ENCODE measurements at regions not wholly inside any gene's neighbourhood (a gene's known extent, or its start where the extent isn't known, plus 50 kb on each side); places are given as distances from the start of the nearest gene placed in this dataset.
"Not testable (repeated sequence)": the region's sequence is repeated elsewhere in the genome, so short reads cannot be mapped to it uniquely, and the experiment has no call there.

GRCh38 chr3:20837676-20838302 lies 651.8 kb upstream of the SGO1 start:
- Mint-ChIP-seq H3K36me3 (no peaks in the 10 kb centered on the region), H3K4me1 (no peaks in the 10 kb centered on the region), H3K9me3 (no peaks in the 10 kb centered on the region), H3K27me3 (no peaks in the 10 kb centered on the region), H3K4me3 (no peak overlapping the region), H3K27ac (no peak overlapping the region)
- ATAC-seq, result no peak

DNA sequence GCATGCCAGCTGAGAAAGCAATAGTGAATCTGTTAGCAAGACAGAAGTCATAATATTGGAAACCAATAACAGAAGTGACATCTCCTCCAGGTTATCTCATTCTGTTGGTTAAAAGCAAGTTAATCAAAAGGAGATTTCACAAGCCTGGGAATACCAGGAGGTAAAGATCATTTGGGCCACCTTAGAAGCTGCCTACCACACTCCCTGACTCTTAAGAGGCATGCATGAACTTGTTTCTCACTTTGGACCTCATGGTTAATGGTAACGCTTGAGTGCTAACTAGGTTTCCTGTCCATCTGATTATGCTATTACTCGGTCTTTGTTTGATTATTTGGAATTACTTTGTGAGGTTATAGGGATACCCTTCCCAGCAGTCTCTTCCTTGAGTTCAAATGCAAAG lies 650.8 kb upstream of the SGO1 start:
- H3K27ac Mint-ChIP-seq, result no peak overlapping the region
- H3K9me3 Mint-ChIP-seq, result no peaks in the 10 kb centered on the region
- H3K36me3 Mint-ChIP-seq, result no peaks in the 10 kb centered on the region
- H3K27me3 Mint-ChIP-seq, result no peaks in the 10 kb centered on the region
- H3K4me1 Mint-ChIP-seq, result no peaks in the 10 kb centered on the region
- ATAC-seq, result no peak
- no peak overlapping the region for H3K4me3 Mint-ChIP-seq

- Mint-ChIP-seq H3K27ac (no peak overlapping the region), H3K36me3 (no peaks in the 10 kb centered on the region)
- ATAC-seq, result no peak
Observed at GRCh38 chr3:20832963-20833362, 647.0 kb upstream of the SGO1 start.

DNA sequence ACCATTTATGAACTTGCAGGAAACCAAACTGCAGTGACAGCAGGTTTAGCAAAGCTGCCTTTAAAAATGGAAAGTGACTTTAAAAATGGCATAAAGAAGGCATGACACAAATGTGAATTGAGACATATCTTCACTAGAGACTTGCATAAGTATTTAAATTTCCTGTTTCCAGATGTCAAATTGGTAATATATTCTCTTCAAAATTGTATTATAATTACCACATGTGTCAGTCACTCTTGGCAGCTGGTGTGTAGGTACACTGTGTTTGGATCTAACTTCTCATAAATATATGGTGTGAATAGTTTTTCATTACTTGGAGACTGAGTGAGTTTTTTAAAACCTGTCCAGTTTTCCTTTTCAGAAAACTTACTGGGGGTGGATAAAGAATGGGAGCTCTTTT lies 636.2 kb upstream of the SGO1 start:
- no peak overlapping the region for H3K27ac Mint-ChIP-seq
- H3K36me3 Mint-ChIP-seq, result peaks cover 17% of the 10 kb centered on the region
- ATAC-seq, result no peak
- H3K9me3 Mint-ChIP-seq, result peaks cover 13% of the 10 kb centered on the region
- no peak overlapping the region for H3K4me3 Mint-ChIP-seq
- no peaks in the 10 kb centered on the region for H3K27me3 Mint-ChIP-seq
- no peaks in the 10 kb centered on the region for H3K4me1 Mint-ChIP-seq

More at GRCh38 chr3:20832963-20833362, 647.0 kb upstream of the SGO1 start:
- Mint-ChIP-seq H3K4me3 (no peak overlapping the region), H3K27me3 (no peaks in the 10 kb centered on the region), H3K4me1 (no peaks in the 10 kb centered on the region), H3K9me3 (peaks cover 4% of the 10 kb centered on the region)

GRCh38 chr3:20820872-20821271 lies 634.9 kb upstream of the SGO1 start:
- H3K27me3 Mint-ChIP-seq, H3K4me1 Mint-ChIP-seq, H3K4me3 Mint-ChIP-seq, ATAC-seq, H3K27ac Mint-ChIP-seq: not testable (repeated sequence)
- H3K9me3 Mint-ChIP-seq, result peaks cover 13% of the 10 kb centered on the region
- peaks cover 17% of the 10 kb centered on the region for H3K36me3 Mint-ChIP-seq

DNA sequence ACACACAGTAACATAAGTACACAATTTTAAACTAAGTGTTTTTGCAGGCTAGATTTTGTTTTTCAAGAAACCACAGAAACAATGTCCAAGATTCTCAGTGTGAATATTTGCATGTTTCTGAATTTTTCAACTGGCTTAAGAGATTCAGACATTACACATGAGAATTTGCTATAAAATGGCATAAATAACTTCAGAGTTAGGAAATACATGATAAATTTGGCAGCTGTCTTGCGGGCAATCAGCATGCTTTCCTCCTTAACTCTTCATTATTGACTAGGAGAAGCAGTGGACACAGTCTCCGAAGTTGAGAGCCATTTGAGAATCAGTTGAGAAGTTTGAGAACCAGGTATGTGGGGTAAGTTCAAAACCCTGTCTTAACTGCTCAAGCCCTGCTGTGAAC lies 625.6 kb upstream of the SGO1 start:
- Mint-ChIP-seq H3K9me3 (peaks cover 5% of the 10 kb centered on the region), H3K36me3 (no peaks in the 10 kb centered on the region), H3K27me3 (no peaks in the 10 kb centered on the region), H3K4me3 (no peak overlapping the region), H3K4me1 (no peaks in the 10 kb centered on the region), H3K27ac (no peak overlapping the region)
- ATAC-seq, result no peak

- H3K4me1 Mint-ChIP-seq, result no peaks in the 10 kb centered on the region
- no peaks in the 10 kb centered on the region for H3K36me3 Mint-ChIP-seq
- no peaks in the 10 kb centered on the region for H3K27me3 Mint-ChIP-seq
- no peak for ATAC-seq
- no peak overlapping the region for H3K4me3 Mint-ChIP-seq
- H3K27ac Mint-ChIP-seq, result no peak overlapping the region
- peaks cover 5% of the 10 kb centered on the region for H3K9me3 Mint-ChIP-seq
Observed at GRCh38 chr3:20811006-20811405, 625.0 kb upstream of the SGO1 start.

GRCh38 chr3:20810555-20810954 lies 624.5 kb upstream of the SGO1 start:
- peaks cover 5% of the 10 kb centered on the region for H3K9me3 Mint-ChIP-seq
- ATAC-seq, result no peak
- no peak overlapping the region for H3K27ac Mint-ChIP-seq
- H3K4me3 Mint-ChIP-seq, result no peak overlapping the region
- H3K36me3 Mint-ChIP-seq, result no peaks in the 10 kb centered on the region
- no peaks in the 10 kb centered on the region for H3K27me3 Mint-ChIP-seq
- H3K4me1 Mint-ChIP-seq, result no peaks in the 10 kb centered on the region

- Mint-ChIP-seq H3K4me1 (no peaks in the 10 kb centered on the region), H3K27ac (no peak overlapping the region), H3K27me3 (no peaks in the 10 kb centered on the region), H3K36me3 (no peaks in the 10 kb centered on the region), H3K4me3 (no peak overlapping the region), H3K9me3 (peaks cover 5% of the 10 kb centered on the region)
- ATAC-seq, result no peak
Observed at GRCh38 chr3:20809356-20809755, 623.4 kb upstream of the SGO1 start.

DNA sequence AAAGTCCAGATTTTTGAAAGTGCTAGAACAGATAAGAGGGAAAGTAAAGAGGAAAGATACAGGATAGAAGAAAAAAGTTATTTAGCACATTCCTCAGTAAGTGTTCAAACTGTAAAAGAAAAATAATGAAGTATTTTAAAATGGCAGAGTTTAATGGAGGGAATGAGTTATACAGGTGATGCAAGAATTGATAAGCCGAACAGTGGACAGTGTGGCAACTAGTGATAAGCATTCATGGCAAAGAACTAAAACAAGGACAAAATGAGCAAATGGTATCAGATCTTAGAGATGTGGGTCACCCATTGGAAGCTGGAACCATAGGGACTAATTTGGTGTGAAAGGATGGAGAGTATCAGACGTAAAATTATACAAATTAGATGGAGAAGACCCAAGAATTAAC lies 622.9 kb upstream of the SGO1 start:
- Mint-ChIP-seq H3K4me1 (no peaks in the 10 kb centered on the region), H3K9me3 (peaks cover 5% of the 10 kb centered on the region), H3K4me3 (no peak overlapping the region), H3K36me3 (no peaks in the 10 kb centered on the region), H3K27me3 (no peaks in the 10 kb centered on the region), H3K27ac (no peak overlapping the region)
- ATAC-seq, result no peak

DNA sequence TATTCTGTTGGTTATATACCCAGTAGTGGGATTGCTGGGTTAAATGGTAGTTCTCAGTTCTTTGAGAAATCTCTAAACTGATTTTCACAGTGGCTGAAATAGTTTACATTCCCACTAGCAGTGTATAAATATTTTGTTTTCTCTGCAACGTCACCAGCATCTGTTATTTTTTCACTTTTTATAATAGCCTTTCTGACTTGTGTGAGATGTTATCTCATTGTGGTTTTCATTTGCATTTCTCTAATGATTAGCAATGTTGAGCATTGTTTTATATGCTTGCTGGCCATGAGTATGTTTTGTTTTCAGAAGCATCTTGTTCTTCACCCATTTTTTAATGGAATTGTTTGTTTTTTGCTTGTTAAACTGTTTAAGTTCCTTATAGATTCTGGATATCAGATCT lies 612.7 kb upstream of the SGO1 start:
- no peak for ATAC-seq
- Mint-ChIP-seq H3K27me3 (no peaks in the 10 kb centered on the region), H3K4me3 (no peak overlapping the region), H3K36me3 (no peaks in the 10 kb centered on the region), H3K4me1 (no peaks in the 10 kb centered on the region), H3K9me3 (peaks cover 10% of the 10 kb centered on the region), H3K27ac (no peak overlapping the region)

DNA sequence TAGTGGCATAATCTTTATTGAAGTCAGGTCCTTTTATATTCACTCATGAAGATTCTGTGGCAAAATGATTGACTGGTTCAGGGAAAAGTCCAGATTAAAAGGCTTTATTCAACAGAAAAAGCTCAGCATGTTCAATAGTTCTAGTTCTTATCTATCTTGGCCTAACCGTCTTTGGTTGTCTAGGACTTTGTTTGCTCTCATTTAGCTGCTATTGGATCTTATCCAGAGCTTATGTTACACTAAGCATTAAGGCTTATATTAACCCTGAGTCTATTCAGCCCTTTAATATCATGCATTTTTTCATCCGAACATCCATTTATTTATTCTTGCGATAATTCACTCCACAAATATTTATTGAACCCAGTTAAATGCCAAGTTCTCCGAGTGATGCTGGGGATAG lies 601.0 kb upstream of the SGO1 start:
- peaks cover 4% of the 10 kb centered on the region for H3K36me3 Mint-ChIP-seq
- peaks cover 16% of the 10 kb centered on the region for H3K9me3 Mint-ChIP-seq
- no peak overlapping the region for H3K27ac Mint-ChIP-seq
- no peak for ATAC-seq
- H3K27me3 Mint-ChIP-seq, result no peaks in the 10 kb centered on the region
- no peak overlapping the region for H3K4me3 Mint-ChIP-seq
- H3K4me1 Mint-ChIP-seq, result no peaks in the 10 kb centered on the region

- Mint-ChIP-seq H3K27ac (no peak overlapping the region), H3K4me1 (no peaks in the 10 kb centered on the region), H3K9me3 (peaks cover 2% of the 10 kb centered on the region), H3K4me3 (no peak overlapping the region), H3K27me3 (no peaks in the 10 kb centered on the region), H3K36me3 (no peaks in the 10 kb centered on the region)
- no peak for ATAC-seq
Observed at GRCh38 chr3:20776692-20777091, 590.7 kb upstream of the SGO1 start.

DNA sequence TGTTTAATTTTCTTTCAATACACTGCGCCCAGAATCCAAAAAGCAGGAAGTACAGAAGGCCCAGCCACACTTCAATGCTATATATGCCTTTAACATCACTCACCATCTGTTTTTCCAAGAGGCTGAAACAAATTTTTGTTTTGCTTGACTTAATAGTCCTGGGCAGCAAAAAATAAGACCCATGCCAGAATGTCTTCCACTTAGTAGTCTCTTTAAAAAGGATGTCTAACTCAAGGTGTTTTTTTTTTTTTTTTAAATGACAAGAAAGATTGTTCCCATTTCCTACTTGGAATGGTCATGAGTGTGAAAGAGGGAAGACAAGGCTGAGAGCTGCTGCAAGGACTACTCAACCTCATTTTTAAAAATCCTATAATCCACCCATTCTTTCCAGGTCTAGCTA lies 590.3 kb upstream of the SGO1 start:
- Mint-ChIP-seq H3K27ac (no peak overlapping the region), H3K27me3 (no peaks in the 10 kb centered on the region), H3K4me1 (no peaks in the 10 kb centered on the region), H3K4me3 (no peak overlapping the region), H3K36me3 (no peaks in the 10 kb centered on the region), H3K9me3 (no peaks in the 10 kb centered on the region)
- ATAC-seq, result no peak

DNA sequence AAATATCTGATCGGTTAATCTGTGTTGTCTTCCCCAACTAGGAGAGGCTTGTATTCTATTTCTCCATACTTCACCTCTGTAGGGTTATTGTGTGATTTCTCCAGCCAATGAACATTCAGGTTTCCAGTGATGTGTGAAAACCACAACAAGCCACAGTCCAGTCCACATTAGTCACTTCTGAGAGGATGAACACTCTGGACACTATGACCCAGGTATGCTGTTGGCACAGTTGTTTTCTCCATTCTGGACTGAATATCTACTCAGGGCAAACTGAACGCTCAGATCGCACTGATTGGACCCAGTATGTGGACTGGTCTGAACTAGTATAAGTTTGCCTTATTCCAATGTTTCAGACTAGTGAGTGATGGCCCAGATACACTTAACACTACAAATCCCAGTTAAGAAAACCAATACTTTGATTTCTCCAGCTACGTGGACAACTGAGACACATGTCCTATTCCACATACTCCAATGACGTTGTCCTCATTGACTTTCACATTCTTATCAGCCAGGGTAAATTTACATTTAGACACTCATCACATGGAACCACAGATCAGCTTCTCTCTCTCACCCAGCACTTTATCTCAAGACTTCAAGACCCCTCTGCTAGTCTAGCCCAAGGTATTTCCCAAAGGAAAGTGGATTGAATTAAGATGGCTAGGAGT lies 587.4 kb upstream of the SGO1 start:
- Mint-ChIP-seq H3K27ac (no peak overlapping the region), H3K4me1 (no peaks in the 10 kb centered on the region)
- ATAC-seq, result no peak

DNA sequence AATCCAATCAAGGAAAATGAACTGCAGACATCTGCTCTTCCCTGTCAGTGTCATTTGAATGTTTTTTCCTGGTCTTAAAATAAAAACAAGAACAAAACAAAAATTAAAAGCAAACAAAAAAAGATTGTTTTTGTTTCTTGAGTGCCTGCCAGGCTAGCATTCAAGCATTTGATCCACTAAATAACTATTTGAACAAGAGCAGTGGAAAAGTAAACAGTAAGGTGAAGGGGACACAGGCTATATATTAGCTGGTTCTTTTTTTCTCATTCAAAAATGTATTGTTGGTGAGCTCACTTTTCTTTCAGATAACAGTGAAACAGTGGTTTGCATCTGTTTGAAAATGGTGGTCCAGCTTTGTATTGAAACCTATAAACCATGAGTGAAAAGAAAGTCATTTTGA lies 586.9 kb upstream of the SGO1 start:
- H3K9me3 Mint-ChIP-seq, result no peaks in the 10 kb centered on the region
- H3K36me3 Mint-ChIP-seq, result no peaks in the 10 kb centered on the region
- no peaks in the 10 kb centered on the region for H3K4me1 Mint-ChIP-seq
- no peak overlapping the region for H3K4me3 Mint-ChIP-seq
- H3K27ac Mint-ChIP-seq, result no peak overlapping the region
- no peaks in the 10 kb centered on the region for H3K27me3 Mint-ChIP-seq
- no peak for ATAC-seq

More for the DNA sequence above, 587.4 kb upstream of the SGO1 start:
- no peaks in the 10 kb centered on the region for H3K9me3 Mint-ChIP-seq
- no peak overlapping the region for H3K4me3 Mint-ChIP-seq
- H3K36me3 Mint-ChIP-seq, result no peaks in the 10 kb centered on the region
- H3K27me3 Mint-ChIP-seq, result no peaks in the 10 kb centered on the region
